ENCODE measurements at regions not wholly inside any gene's neighbourhood (a gene's known extent, or its start where the extent isn't known, plus 50 kb on each side); places are given as distances from the start of the nearest gene placed in this dataset.

- Histone ChIP-seq H3K4me2 (ENCODE audit: low read length) (no peak overlapping the region), H3K4me1 (ENCODE audit: insufficient read depth, low read length) (no peaks in the 10 kb centered on the region), H3K36me3 (ENCODE audit: insufficient read depth, low read length) (no peaks in the 10 kb centered on the region), H3K4me3 (ENCODE audit: insufficient read depth, low read depth, low read length) (no peak overlapping the region), H3K27ac (ENCODE audit: low read depth, low read length) (no peak overlapping the region), H3K9me3 (ENCODE audit: insufficient read depth, low read depth, low read length) (peaks cover 3% of the 10 kb centered on the region), H3K79me2 (ENCODE audit: insufficient read depth, low read length) (no peaks in the 10 kb centered on the region), H4K20me1 (ENCODE audit: insufficient read depth, low read length) (no peaks in the 10 kb centered on the region), H3K27me3 (ENCODE audit: insufficient read depth, low read length) (peaks cover 10% of the 10 kb centered on the region), H3K9ac (ENCODE audit: low read length) (no peak overlapping the region), H2AFZ (ENCODE audit: low read depth, low read length) (no peak overlapping the region)
- no peak for TF ChIP-seq CTCF (IDR thresholded peaks at IDR 0.05; ENCODE audit: insufficient read depth, low read depth, low read length)
- TF ChIP-seq EZH2 (IDR thresholded peaks at IDR 0.05; ENCODE audit: insufficient read depth, low read length) = no peak
- Mint-ChIP-seq H3K4me3 (ENCODE audit: unreplicated experiment) (no peak overlapping the region), H3K4me1 (ENCODE audit: low read depth, unreplicated experiment) (no peaks in the 10 kb centered on the region), H3K27ac (ENCODE audit: unreplicated experiment) (no peak overlapping the region), H3K9me3 (ENCODE audit: unreplicated experiment) (peaks cover 20% of the 10 kb centered on the region), H3K27me3 (ENCODE audit: low read depth, unreplicated experiment) (peaks cover 65% of the 10 kb centered on the region), H3K36me3 (ENCODE audit: low read depth, unreplicated experiment) (peaks cover 2% of the 10 kb centered on the region)
- FAIRE-seq (no peak), DNase-seq (ENCODE audit: low read depth) (no peak)
Measured at GRCh38 chr3:10615715-10616114, 110.3 kb upstream of the ATP2B2 start.

- Histone ChIP-seq H3K36me3 (ENCODE audit: insufficient read depth, low read length) (no peaks in the 10 kb centered on the region), H3K4me2 (ENCODE audit: low read length) (no peak overlapping the region), H3K9ac (ENCODE audit: low read length) (no peak overlapping the region), H3K4me3 (ENCODE audit: insufficient read depth, low read depth, low read length) (no peak overlapping the region), H3K27me3 (ENCODE audit: insufficient read depth, low read length) (peaks cover 10% of the 10 kb centered on the region), H3K79me2 (ENCODE audit: insufficient read depth, low read length) (no peaks in the 10 kb centered on the region), H3K4me1 (ENCODE audit: insufficient read depth, low read length) (no peaks in the 10 kb centered on the region), H3K9me3 (ENCODE audit: insufficient read depth, low read depth, low read length) (peaks cover 3% of the 10 kb centered on the region), H2AFZ (ENCODE audit: low read depth, low read length) (no peak overlapping the region), H3K27ac (ENCODE audit: low read depth, low read length) (no peak overlapping the region), H4K20me1 (ENCODE audit: insufficient read depth, low read length) (no peaks in the 10 kb centered on the region)
- FAIRE-seq (no peak), DNase-seq (ENCODE audit: low read depth) (no peak)
- Mint-ChIP-seq H3K27me3 (ENCODE audit: low read depth, unreplicated experiment) (peaks cover 66% of the 10 kb centered on the region), H3K9me3 (ENCODE audit: unreplicated experiment) (peaks cover 19% of the 10 kb centered on the region), H3K4me1 (ENCODE audit: low read depth, unreplicated experiment) (no peaks in the 10 kb centered on the region), H3K27ac (ENCODE audit: unreplicated experiment) (no peak overlapping the region), H3K36me3 (ENCODE audit: low read depth, unreplicated experiment) (peaks cover 2% of the 10 kb centered on the region), H3K4me3 (ENCODE audit: unreplicated experiment) (no peak overlapping the region)
- TF ChIP-seq CTCF (IDR thresholded peaks at IDR 0.05; ENCODE audit: insufficient read depth, low read depth, low read length) (no peak), EZH2 (IDR thresholded peaks at IDR 0.05; ENCODE audit: insufficient read depth, low read length) (no peak)
Measured at GRCh38 chr3:10616321-10616720, 110.9 kb upstream of the ATP2B2 start.

GRCh38 chr3:10619989-10620832, 114.8 kb upstream of the ATP2B2 start:
- no peak overlapping the region for H3K9ac ChIP-seq (ENCODE audit: low read length)
- H2AFZ ChIP-seq (ENCODE audit: low read depth, low read length) = no peak overlapping the region
- Mint-ChIP-seq H3K36me3 (ENCODE audit: low read depth, unreplicated experiment) (peaks cover 2% of the 10 kb centered on the region), H3K4me1 (ENCODE audit: low read depth, unreplicated experiment) (no peaks in the 10 kb centered on the region), H3K4me3 (ENCODE audit: unreplicated experiment) (no peak overlapping the region), H3K27me3 (ENCODE audit: low read depth, unreplicated experiment) (peaks cover 64% of the 10 kb centered on the region), H3K9me3 (ENCODE audit: unreplicated experiment) (peaks cover 3% of the 10 kb centered on the region), H3K27ac (ENCODE audit: unreplicated experiment) (no peak overlapping the region)
- no peaks in the 10 kb centered on the region for H3K4me1 ChIP-seq (ENCODE audit: insufficient read depth, low read length)
- H3K27me3 ChIP-seq (ENCODE audit: insufficient read depth, low read length) = peaks cover 10% of the 10 kb centered on the region
- H3K79me2 ChIP-seq (ENCODE audit: insufficient read depth, low read length) = no peaks in the 10 kb centered on the region
- FAIRE-seq = no peak
- H3K4me2 ChIP-seq (ENCODE audit: low read length) = no peak overlapping the region
- H3K4me3 ChIP-seq (ENCODE audit: insufficient read depth, low read depth, low read length) = no peak overlapping the region
- peaks cover under 1% of the 10 kb centered on the region for H3K9me3 ChIP-seq (ENCODE audit: insufficient read depth, low read depth, low read length)
- TF ChIP-seq EZH2 (IDR thresholded peaks at IDR 0.05; ENCODE audit: insufficient read depth, low read length) (no peak), CTCF (IDR thresholded peaks at IDR 0.05; ENCODE audit: insufficient read depth, low read depth, low read length) (no peak)
- no peak overlapping the region for H3K27ac ChIP-seq (ENCODE audit: low read depth, low read length)
- H3K36me3 ChIP-seq (ENCODE audit: insufficient read depth, low read length) = no peaks in the 10 kb centered on the region
- H4K20me1 ChIP-seq (ENCODE audit: insufficient read depth, low read length) = no peaks in the 10 kb centered on the region
- DNase-seq (ENCODE audit: low read depth) = no peak

Data from astrocyte (in vitro differentiated cells and primary cell).